GM12874 (cell line): ENCODE measurements at regions not wholly inside any gene's neighbourhood (a gene's known extent, or its start where the extent isn't known, plus 50 kb on each side); places are given as distances from the start of the nearest gene placed in this dataset.

Source experiments
- TF ChIP-seq, protein P1 (sequence below): IDR thresholded peaks from 2 replicates; pipeline ENCODE4 v1.5.1; 2011; ENCODE audit warnings: low read depth, mild to moderate bottlenecking, control low read depth, low read length, moderate library complexity; ENCODE audit not compliant: insufficient read depth

DNA sequence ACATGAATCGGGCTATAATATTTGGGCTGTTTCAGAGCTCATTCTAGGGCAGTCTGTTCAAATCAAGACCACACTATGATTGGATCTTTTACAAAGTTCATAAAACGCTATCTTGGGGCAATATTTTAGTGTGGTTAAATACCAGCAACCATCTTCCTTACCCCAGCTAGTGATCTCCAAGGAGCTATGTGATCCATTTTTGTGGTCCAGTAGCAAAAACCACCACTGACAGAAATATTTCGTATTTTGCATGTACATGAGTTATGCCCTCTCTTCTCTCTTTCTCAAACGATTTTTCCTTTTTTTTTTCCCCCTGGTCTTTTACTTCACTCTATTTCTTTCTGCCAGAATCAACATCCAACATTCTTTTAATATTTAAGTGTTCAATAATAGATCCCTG lies 280.6 kb upstream of the KITLG start:
- TF ChIP-seq, protein P1, sequence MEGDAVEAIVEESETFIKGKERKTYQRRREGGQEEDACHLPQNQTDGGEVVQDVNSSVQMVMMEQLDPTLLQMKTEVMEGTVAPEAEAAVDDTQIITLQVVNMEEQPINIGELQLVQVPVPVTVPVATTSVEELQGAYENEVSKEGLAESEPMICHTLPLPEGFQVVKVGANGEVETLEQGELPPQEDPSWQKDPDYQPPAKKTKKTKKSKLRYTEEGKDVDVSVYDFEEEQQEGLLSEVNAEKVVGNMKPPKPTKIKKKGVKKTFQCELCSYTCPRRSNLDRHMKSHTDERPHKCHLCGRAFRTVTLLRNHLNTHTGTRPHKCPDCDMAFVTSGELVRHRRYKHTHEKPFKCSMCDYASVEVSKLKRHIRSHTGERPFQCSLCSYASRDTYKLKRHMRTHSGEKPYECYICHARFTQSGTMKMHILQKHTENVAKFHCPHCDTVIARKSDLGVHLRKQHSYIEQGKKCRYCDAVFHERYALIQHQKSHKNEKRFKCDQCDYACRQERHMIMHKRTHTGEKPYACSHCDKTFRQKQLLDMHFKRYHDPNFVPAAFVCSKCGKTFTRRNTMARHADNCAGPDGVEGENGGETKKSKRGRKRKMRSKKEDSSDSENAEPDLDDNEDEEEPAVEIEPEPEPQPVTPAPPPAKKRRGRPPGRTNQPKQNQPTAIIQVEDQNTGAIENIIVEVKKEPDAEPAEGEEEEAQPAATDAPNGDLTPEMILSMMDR: no peak

DNA sequence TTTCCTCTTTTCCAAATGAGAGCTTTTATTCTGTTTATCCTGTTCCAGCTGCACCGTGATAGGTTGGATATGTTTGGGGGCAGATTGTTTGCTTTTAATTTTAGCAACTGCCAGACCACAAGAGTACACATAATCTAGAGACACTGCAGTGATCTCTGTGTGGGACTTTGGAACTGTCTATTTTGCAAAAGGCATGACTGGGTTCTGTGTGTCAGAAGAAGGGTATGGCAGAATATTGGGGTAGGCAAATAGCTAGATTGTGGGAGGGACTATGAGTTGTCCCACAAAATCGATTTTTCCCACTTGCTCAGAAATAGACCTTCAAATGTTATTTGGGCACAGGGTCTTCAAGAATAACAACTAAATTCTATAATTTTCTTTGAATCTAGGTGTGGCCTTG lies 275.9 kb upstream of the KITLG start:
- TF ChIP-seq, protein P1: no peak

DNA sequence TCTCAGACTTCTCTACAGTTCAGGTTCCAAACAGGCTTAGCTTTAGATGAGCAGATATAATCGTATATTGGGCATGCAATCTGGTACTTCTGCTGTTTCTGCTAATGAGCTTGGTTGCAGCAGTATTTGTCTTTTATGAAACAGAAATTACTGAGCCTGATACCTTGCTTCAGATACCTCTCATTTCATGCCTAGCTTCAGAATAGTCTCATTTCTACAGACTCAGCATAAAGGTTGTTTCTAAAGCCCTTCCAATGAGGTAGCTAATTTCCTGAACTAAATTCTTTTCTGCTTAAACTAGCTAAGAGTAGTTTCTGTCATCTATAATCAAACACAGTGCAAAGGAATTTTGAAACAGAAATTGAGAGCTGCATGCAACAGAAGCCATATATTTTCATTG lies 275.0 kb upstream of the KITLG start:
- TF ChIP-seq, protein P1: no peak

DNA sequence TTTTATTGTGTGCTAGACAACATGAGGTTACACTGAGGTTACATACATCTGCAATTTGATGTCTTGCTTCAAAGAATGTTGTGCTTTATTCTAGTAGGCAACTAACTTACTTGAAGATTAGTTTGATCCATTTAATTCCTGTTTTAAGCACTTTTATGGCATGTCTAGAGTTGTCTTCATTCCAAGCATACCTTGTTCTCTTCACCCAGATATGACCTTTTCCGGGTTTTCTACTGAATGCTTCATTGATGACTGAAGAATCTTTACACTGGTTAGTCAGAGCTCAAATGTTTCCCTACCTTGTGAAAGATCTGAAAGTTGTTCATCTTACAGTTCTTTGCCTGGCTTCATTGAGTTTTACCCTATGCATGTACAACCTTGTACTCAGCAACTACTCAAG lies 274.0 kb upstream of the KITLG start:
- TF ChIP-seq, protein P1: no peak

DNA sequence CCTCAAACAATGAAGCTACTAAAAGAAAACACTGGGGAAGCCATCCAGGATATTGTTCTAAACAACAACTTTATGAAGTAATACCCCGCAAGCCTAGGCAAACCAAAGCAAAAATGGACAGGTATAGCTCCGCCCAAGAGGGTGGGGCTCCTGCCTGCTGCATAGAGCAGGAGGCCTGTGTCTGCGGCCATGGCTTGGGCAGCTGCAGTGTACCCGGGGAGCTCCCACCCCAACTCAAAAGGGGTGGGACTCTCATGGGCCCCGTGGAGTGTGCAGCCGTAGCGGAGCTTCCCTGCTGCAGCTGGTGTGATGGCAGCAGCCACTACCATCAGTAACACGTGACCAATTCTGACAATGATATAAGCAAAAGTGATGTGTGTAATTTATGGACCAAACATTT lies 264.2 kb upstream of the KITLG start:
- TF ChIP-seq, protein P1: no peak

DNA sequence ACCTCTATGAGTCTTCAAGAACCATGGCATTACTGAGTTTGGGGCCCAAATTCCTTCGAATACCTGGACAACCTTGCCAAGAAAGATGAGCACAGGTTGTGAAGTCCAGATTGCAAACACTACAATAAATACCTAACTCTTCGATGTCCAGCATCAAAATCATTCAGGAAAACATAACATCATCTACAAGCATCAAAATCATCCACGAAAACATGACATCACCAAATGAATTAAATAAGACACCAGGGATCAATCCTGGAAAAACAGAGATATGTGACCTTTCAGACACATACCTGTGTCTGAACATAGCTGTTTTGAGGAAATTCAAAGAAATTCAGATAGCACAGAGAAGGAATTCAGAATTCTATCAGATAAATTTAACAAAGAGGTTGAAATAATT lies 262.0 kb upstream of the KITLG start:
- TF ChIP-seq, protein P1: no peak

DNA sequence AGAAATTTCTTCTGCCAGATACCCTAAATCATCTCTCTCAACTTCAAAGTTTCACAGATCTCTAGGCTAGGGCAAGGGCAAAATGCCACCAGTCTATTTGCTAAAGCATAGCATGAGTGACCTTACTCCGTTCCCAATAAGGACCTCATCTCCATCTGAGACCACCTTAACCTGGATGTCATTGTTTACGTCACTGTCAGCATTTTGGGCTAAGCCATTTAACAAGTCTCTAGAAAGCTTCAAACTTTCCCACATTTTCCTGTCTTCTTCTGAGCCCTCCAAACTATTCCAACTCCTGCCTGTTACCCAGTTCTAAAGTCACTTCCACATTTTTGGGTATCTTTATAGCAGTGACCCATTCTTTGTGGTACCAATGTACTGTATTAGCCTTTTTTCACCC lies 259.2 kb upstream of the KITLG start:
- TF ChIP-seq, protein P1: no peak

DNA sequence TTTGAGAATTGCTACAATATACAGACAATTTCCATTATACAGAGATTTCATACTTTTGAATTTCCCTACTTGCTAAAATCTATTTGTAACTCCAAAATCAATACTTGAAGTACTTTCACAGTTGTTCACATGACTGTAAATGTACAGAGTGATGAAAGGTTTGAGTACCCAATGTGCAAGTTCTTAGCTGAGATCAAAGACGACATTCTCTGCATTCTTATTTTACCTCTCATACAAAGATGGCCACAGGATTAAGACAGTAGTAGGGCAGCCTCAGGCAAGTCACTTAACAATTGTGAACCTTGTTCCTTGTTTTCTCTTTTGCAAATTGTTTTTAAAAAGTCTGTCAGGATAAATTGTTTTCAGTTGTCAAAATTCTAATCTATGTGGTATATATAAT lies 255.9 kb upstream of the KITLG start:
- TF ChIP-seq, protein P1: no peak
